DOHH2 (cell line): ENCODE measurements at regions not wholly inside any gene's neighbourhood (a gene's known extent, or its start where the extent isn't known, plus 50 kb on each side); places are given as distances from the start of the nearest gene placed in this dataset.

Source experiments
- CTCF ChIP-seq: fragments of 200-600 bp; sonication (generic); IDR thresholded peaks from one replicate; pipeline ENCODE4 v1.5.1; 2014; ENCODE audit warnings: antibody characterized with exemption, mild to moderate bottlenecking, low read depth, low read length; ENCODE audit not compliant: poor library complexity, severe bottlenecking
- EZH2phosphoT487 ChIP-seq: fragments of 200-600 bp; sonication (generic); IDR thresholded peaks from 2 replicates; pipeline ENCODE4 v1.6.1; 2017; ENCODE audit warnings: borderline replicate concordance, mild to moderate bottlenecking, antibody characterized with exemption, low read length, moderate library complexity, mixed read lengths

- TF ChIP-seq CTCF: no peak
- no peak for TF ChIP-seq EZH2phosphoT487
Measured at GRCh38 chr20:24283186-24283585, 186.2 kb upstream of the SYNDIG1 start.
